NCI-H2196 treated with DMSO at 0.1 percent for 48 hours (cell line): ENCODE measurements at regions not wholly inside any gene's neighbourhood (a gene's known extent, or its start where the extent isn't known, plus 50 kb on each side); places are given as distances from the start of the nearest gene placed in this dataset.

Source experiments
- DNase-seq: peaks from one replicate; lab custom pipeline; 2025; ENCODE audit not compliant: unreplicated experiment; lab: John Stamatoyannopoulos, UW

GRCh38 chr12:92503029-92503931 is 199.5 kb upstream of the PLEKHG7 start:
- DNase-seq, result peak; percentile 46

- no peak for DNase-seq
These were observed 200.3 kb upstream of the PLEKHG7 start for GRCh38 chr12:92502417-92503028.

- no peak for DNase-seq
These were observed 206.0 kb upstream of the PLEKHG7 start for GRCh38 chr12:92496790-92497189.

- DNase-seq, result no peak
These were observed 207.7 kb upstream of the PLEKHG7 start for GRCh38 chr12:92495108-92495507.

- no peak for DNase-seq
These were observed 209.0 kb upstream of the PLEKHG7 start for GRCh38 chr12:92493816-92494215.

- DNase-seq, result no peak
These were observed 209.8 kb upstream of the PLEKHG7 start for GRCh38 chr12:92492995-92493394.

- no peak for DNase-seq
These were observed 210.5 kb upstream of the PLEKHG7 start for GRCh38 chr12:92492291-92492690.

GRCh38 chr12:92489781-92490180 is 213.0 kb upstream of the PLEKHG7 start:
- DNase-seq, result no peak

- no peak for DNase-seq
These were observed 214.1 kb upstream of the PLEKHG7 start for GRCh38 chr12:92488735-92489134.

- DNase-seq, result no peak
These were observed 215.7 kb upstream of the PLEKHG7 start for GRCh38 chr12:92487138-92487485.

- no peak for DNase-seq
These were observed 216.2 kb upstream of the PLEKHG7 start for GRCh38 chr12:92486443-92487137.

- DNase-seq, result no peak
These were observed 217.1 kb upstream of the PLEKHG7 start for GRCh38 chr12:92485351-92486348.

GRCh38 chr12:92482599-92482998 is 220.2 kb upstream of the PLEKHG7 start:
- DNase-seq, result no peak

GRCh38 chr12:92481066-92481465 is 221.7 kb upstream of the PLEKHG7 start:
- DNase-seq, result no peak

GRCh38 chr12:92478692-92479091 is 224.1 kb upstream of the PLEKHG7 start:
- DNase-seq, result no peak

GRCh38 chr12:92476844-92477243 is 225.9 kb upstream of the PLEKHG7 start:
- no peak for DNase-seq

- DNase-seq, result no peak
These were observed 229.2 kb upstream of the PLEKHG7 start for GRCh38 chr12:92473564-92473963.

- no peak for DNase-seq
These were observed 230.6 kb upstream of the PLEKHG7 start for GRCh38 chr12:92472201-92472600.

GRCh38 chr12:92471551-92471950 is 231.2 kb upstream of the PLEKHG7 start:
- DNase-seq, result no peak

- no peak for DNase-seq
These were observed 232.2 kb upstream of the PLEKHG7 start for GRCh38 chr12:92470608-92471021.

- DNase-seq, result no peak
These were observed 233.0 kb upstream of the PLEKHG7 start for GRCh38 chr12:92469837-92470236.
